ENCODE measurements at regions not wholly inside any gene's neighbourhood (a gene's known extent, or its start where the extent isn't known, plus 50 kb on each side); places are given as distances from the start of the nearest gene placed in this dataset.

- TF ChIP-seq CTBP1 (IDR thresholded peaks at IDR 0.05; ENCODE audit: borderline replicate concordance): no peak
- no peak for TF ChIP-seq FOXA1 (IDR thresholded peaks at IDR 0.05)
- no peak for TF ChIP-seq FOXM1 (IDR thresholded peaks at IDR 0.05; ENCODE audit: borderline replicate concordance)
- no peak for TF ChIP-seq ARNT (IDR thresholded peaks at IDR 0.05)
- no peak for TF ChIP-seq SP1 (IDR thresholded peaks at IDR 0.05)
- no peak for TF ChIP-seq BHLHE40 (IDR thresholded peaks at IDR 0.05; ENCODE audit: borderline replicate concordance)
These were observed 210.9 kb downstream of the EXOC5 start for GRCh38 chr14:57057803-57058202.

All from HEK293T (cell line).